Kidney epithelial cell (primary cell): ENCODE measurements at regions not wholly inside any gene's neighbourhood (a gene's known extent, or its start where the extent isn't known, plus 50 kb on each side); places are given as distances from the start of the nearest gene placed in this dataset.

Source experiments
- DNase-seq: peaks from one replicate; pipeline ENCODE4 v3.0.0-alpha.2; 2010; ENCODE audit warnings: low read depth
- H3K27me3 ChIP-seq: 2 replicates; pipeline ENCODE4 v1.6.0; 2011; ENCODE audit warnings: low read length; ENCODE audit not compliant: control insufficient read depth, insufficient read depth
- H3K36me3 ChIP-seq: 2 replicates; pipeline ENCODE4 v1.5.1; 2011; ENCODE audit warnings: low read length; ENCODE audit not compliant: control insufficient read depth, insufficient read depth
- H3K4me3 ChIP-seq: 2 replicates; pipeline ENCODE4 v1.5.1; 2011; ENCODE audit warnings: low read depth, mild to moderate bottlenecking, control low read depth, low read length
- CTCF ChIP-seq: IDR thresholded peaks from 2 replicates; pipeline ENCODE4 v1.5.1; 2011; ENCODE audit warnings: mild to moderate bottlenecking, moderate library complexity, low read length, control low read depth, inconsistent platforms; ENCODE audit not compliant: insufficient read depth, poor library complexity, severe bottlenecking

- Histone ChIP-seq H3K4me3 (no peak overlapping the region), H3K27me3 (no peaks in the 10 kb centered on the region), H3K36me3 (no peaks in the 10 kb centered on the region)
- DNase-seq: no peak
- no peak for TF ChIP-seq CTCF
Observed at GRCh38 chr10:123538401-123539320, 127.5 kb upstream of the GPR26 start.

GRCh38 chr10:123544986-123545385, 121.2 kb upstream of the GPR26 start:
- H3K36me3 ChIP-seq: no peaks in the 10 kb centered on the region
- H3K4me3 ChIP-seq: no peak overlapping the region
- H3K27me3 ChIP-seq: peaks cover 2% of the 10 kb centered on the region
- TF ChIP-seq CTCF: no peak
- no peak for DNase-seq

DNA sequence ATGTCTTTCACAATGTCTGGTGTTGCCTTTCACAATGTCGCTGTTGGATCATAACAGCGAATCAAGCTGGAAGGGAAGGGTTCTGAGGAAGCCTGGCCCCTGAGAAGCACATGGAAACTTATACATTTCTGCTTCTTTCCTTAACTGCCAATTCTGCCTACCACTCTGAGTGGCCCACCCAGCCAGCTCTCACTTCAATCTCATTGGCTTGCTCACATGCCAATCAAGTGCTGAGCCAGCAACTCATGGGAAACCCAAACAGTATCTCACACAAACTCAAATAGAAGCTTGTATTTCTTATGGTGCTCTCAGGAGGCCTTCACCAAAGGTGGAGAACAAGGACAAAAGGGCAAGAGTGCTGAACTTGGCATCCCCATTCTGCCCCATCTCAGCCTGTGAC, 117.4 kb upstream of the GPR26 start:
- no peaks in the 10 kb centered on the region for H3K36me3 ChIP-seq
- DNase-seq: no peak
- peaks cover 2% of the 10 kb centered on the region for H3K27me3 ChIP-seq
- TF ChIP-seq CTCF: no peak
- no peak overlapping the region for H3K4me3 ChIP-seq

GRCh38 chr10:123549761-123550454, 116.2 kb upstream of the GPR26 start:
- no peak overlapping the region for H3K4me3 ChIP-seq
- H3K27me3 ChIP-seq: peaks cover 2% of the 10 kb centered on the region
- DNase-seq: no peak
- H3K36me3 ChIP-seq: no peaks in the 10 kb centered on the region
- TF ChIP-seq CTCF: no peak

- H3K4me3 ChIP-seq: no peak overlapping the region
- no peak for TF ChIP-seq CTCF
- no peaks in the 10 kb centered on the region for H3K36me3 ChIP-seq
- DNase-seq: no peak
- peaks cover 2% of the 10 kb centered on the region for H3K27me3 ChIP-seq
Observed at GRCh38 chr10:123550675-123551096, 115.5 kb upstream of the GPR26 start.
